ENCODE measurements at regions not wholly inside any gene's neighbourhood (a gene's known extent, or its start where the extent isn't known, plus 50 kb on each side); places are given as distances from the start of the nearest gene placed in this dataset.
A peak's percentile ranks its signal among the peaks of the same experiment; 100 is the strongest.

DNA sequence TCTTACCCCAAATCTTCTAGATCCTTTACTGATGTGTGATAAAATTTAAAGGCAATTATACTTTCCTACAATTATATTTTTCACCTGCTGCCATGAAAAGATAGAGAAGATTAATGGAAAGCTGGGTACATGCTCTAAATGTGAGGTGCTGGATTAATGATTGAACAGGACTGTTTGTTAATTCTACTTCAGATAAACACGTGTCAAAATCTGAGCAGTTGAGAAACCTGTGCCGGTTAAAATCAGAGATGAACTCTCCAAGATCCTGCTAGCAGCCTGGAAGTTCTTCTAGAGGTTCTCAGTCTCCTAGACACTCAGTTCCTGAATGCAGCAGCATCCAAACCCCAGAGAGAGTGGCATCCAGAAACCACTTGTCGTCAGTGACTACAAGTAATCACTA lies 69.2 kb downstream of the INHBA start:
- no TSS peak for BruUV-seq (replicated peaks)
- no peak overlapping the region for H3K4me2 ChIP-seq (ENCODE audit: low read length)
- H2AFZ ChIP-seq (ENCODE audit: low read length), result no peak overlapping the region
- CTCF ChIA-PET (ENCODE audit: unreplicated experiment), result no interaction called here
- H3K4me3 ChIP-seq (ENCODE audit: low read depth, low read length, poor library complexity, severe bottlenecking), result no peak overlapping the region
- no peak overlapping the region for H3K27ac ChIP-seq (ENCODE audit: low read depth, low read length, poor library complexity, severe bottlenecking)
- TF ChIP-seq EZH2phosphoT487 (IDR thresholded peaks at IDR 0.05; ENCODE audit: borderline replicate concordance, low read depth, low read length) (no peak), CTCF (conservative IDR thresholded peaks at IDR 0.05; ENCODE audit: low read length) (no peak)
- intact Hi-C loops (cut with micrococcal nuclease; ENCODE audit: unreplicated experiment), result no loop called here
- POLR2A ChIA-PET, result no interaction called here
- H3K36me3 ChIP-seq (ENCODE audit: insufficient read depth, low read length), result no peaks in the 10 kb centered on the region
- H3K9me3 ChIP-seq (ENCODE audit: low read length), result no peaks in the 10 kb centered on the region
- H3K79me2 ChIP-seq (ENCODE audit: insufficient read depth, low read depth, low read length), result no peaks in the 10 kb centered on the region
- H4K20me1 ChIP-seq (ENCODE audit: insufficient read depth, low read length), result no peaks in the 10 kb centered on the region
- no peaks in the 10 kb centered on the region for H3K9me2 ChIP-seq (ENCODE audit: insufficient read depth, low read length)
- no peaks in the 10 kb centered on the region for H3K4me1 ChIP-seq (ENCODE audit: insufficient read depth, low read length, poor library complexity, severe bottlenecking)
- no peak for DNase-seq (ENCODE audit: low spot score)

DNA sequence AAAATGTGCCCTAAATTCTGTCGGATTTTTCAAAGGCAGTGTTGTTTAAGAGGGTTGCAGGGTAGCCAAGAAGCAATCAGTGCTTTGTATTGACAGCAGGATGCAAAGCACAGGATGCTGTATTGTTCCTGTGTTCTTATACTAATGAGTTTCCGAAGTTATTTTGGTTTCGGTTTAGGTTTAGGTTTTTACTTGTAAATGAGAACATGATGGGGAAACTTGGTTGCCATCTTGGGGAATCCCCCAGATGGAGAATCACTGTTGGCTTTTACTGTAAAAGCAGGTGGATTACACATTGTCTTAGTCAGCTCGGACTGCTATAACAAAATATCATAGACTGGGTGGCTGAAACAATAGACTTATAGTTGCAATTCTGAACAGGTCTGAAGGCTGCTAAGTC lies 72.1 kb downstream of the INHBA start:
- H4K20me1 ChIP-seq (ENCODE audit: insufficient read depth, low read length), result no peaks in the 10 kb centered on the region
- intact Hi-C loops (cut with micrococcal nuclease; ENCODE audit: unreplicated experiment), result no loop called here
- 0 out of 2 replicates have a peak overlapping the region, but pooled peaks have one; percentile 20 for H3K4me2 ChIP-seq (ENCODE audit: low read length)
- no peaks in the 10 kb centered on the region for H3K36me3 ChIP-seq (ENCODE audit: insufficient read depth, low read length)
- no peak for TF ChIP-seq CTCF (conservative IDR thresholded peaks at IDR 0.05; ENCODE audit: low read length)
- no peak for TF ChIP-seq EZH2phosphoT487 (IDR thresholded peaks at IDR 0.05; ENCODE audit: borderline replicate concordance, low read depth, low read length)
- no peak for DNase-seq (ENCODE audit: low spot score)
- H2AFZ ChIP-seq (ENCODE audit: low read length), result no peak overlapping the region
- H3K9me3 ChIP-seq (ENCODE audit: low read length), result no peaks in the 10 kb centered on the region
- ChIA-PET CTCF (ENCODE audit: unreplicated experiment) (no interaction called here), POLR2A (no interaction called here)
- BruUV-seq (replicated peaks), result no TSS peak
- no peaks in the 10 kb centered on the region for H3K4me1 ChIP-seq (ENCODE audit: insufficient read depth, low read length, poor library complexity, severe bottlenecking)
- H3K4me3 ChIP-seq (ENCODE audit: low read depth, low read length, poor library complexity, severe bottlenecking), result no peak overlapping the region
- H3K27ac ChIP-seq (ENCODE audit: low read depth, low read length, poor library complexity, severe bottlenecking), result no peak overlapping the region
- no peaks in the 10 kb centered on the region for H3K9me2 ChIP-seq (ENCODE audit: insufficient read depth, low read length)
- H3K79me2 ChIP-seq (ENCODE audit: insufficient read depth, low read depth, low read length), result no peaks in the 10 kb centered on the region

DNA sequence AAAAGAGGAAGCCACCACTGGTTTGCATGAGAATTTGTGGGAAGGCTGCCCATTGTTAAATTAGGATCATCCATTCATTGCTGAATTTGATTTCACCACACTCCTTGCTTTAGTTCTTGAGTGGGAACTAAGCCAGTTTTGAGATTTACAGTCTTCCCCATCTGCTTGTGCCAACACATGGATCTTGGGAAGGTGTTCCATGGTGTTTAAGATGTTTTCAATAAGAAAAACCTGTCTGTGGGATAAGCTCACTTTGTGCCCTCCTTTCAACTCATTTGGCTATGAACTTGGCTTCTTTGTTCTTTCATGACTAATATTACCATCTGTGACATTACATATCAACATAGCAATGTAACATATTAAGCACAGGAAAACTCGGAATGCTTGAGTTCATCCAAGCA lies 73.2 kb downstream of the INHBA start:
- Histone ChIP-seq H3K4me2 (ENCODE audit: low read length) (no peak overlapping the region), H3K79me2 (ENCODE audit: insufficient read depth, low read depth, low read length) (no peaks in the 10 kb centered on the region), H3K9me3 (ENCODE audit: low read length) (no peaks in the 10 kb centered on the region), H2AFZ (ENCODE audit: low read length) (no peak overlapping the region), H4K20me1 (ENCODE audit: insufficient read depth, low read length) (no peaks in the 10 kb centered on the region), H3K4me1 (ENCODE audit: insufficient read depth, low read length, poor library complexity, severe bottlenecking) (no peaks in the 10 kb centered on the region), H3K27ac (ENCODE audit: low read depth, low read length, poor library complexity, severe bottlenecking) (no peak overlapping the region), H3K9me2 (ENCODE audit: insufficient read depth, low read length) (no peaks in the 10 kb centered on the region), H3K4me3 (ENCODE audit: low read depth, low read length, poor library complexity, severe bottlenecking) (no peak overlapping the region), H3K36me3 (ENCODE audit: insufficient read depth, low read length) (no peaks in the 10 kb centered on the region)
- TF ChIP-seq CTCF (conservative IDR thresholded peaks at IDR 0.05; ENCODE audit: low read length) (no peak), EZH2phosphoT487 (IDR thresholded peaks at IDR 0.05; ENCODE audit: borderline replicate concordance, low read depth, low read length) (no peak)
- DNase-seq (ENCODE audit: low spot score), result no peak
- intact Hi-C loops (cut with micrococcal nuclease; ENCODE audit: unreplicated experiment), result no loop called here
- ChIA-PET CTCF (ENCODE audit: unreplicated experiment) (no interaction called here), POLR2A (no interaction called here)
- no TSS peak for BruUV-seq (replicated peaks)
